HG03469 (cell line): ENCODE measurements at regions not wholly inside any gene's neighbourhood (a gene's known extent, or its start where the extent isn't known, plus 50 kb on each side); places are given as distances from the start of the nearest gene placed in this dataset.

Experiments used
- ATAC-seq: cut with Tn5 transposase; IDR thresholded peaks from one replicate; pipeline ENCODE4 v1.9.1; 2021; ENCODE audit warnings: mild to moderate bottlenecking, moderate library complexity, moderate number of reproducible peaks; ENCODE audit not compliant: unreplicated experiment

- no peak for ATAC-seq
These were observed 209.5 kb upstream of the SLC10A2 start for GRCh38 chr13:103275722-103276121.

GRCh38 chr13:103275081-103275480 lies 208.9 kb upstream of the SLC10A2 start:
- no peak for ATAC-seq

GRCh38 chr13:103273825-103274224 lies 207.6 kb upstream of the SLC10A2 start:
- ATAC-seq, result no peak

- no peak for ATAC-seq
These were observed 206.6 kb upstream of the SLC10A2 start for GRCh38 chr13:103272770-103273169.

- ATAC-seq, result no peak
These were observed 197.2 kb upstream of the SLC10A2 start for GRCh38 chr13:103263448-103263847.

GRCh38 chr13:103255587-103256301 lies 189.5 kb upstream of the SLC10A2 start:
- ATAC-seq, result no peak

GRCh38 chr13:103250071-103250470 lies 183.9 kb upstream of the SLC10A2 start:
- no peak for ATAC-seq

GRCh38 chr13:103246581-103247200 lies 180.5 kb upstream of the SLC10A2 start:
- no peak for ATAC-seq

GRCh38 chr13:103243495-103243894 lies 177.3 kb upstream of the SLC10A2 start:
- ATAC-seq, result no peak

GRCh38 chr13:103238441-103238840 lies 172.2 kb upstream of the SLC10A2 start:
- ATAC-seq, result no peak

- no peak for ATAC-seq
These were observed 170.0 kb upstream of the SLC10A2 start for GRCh38 chr13:103236213-103236612.

GRCh38 chr13:103229674-103230073 lies 163.5 kb upstream of the SLC10A2 start:
- no peak for ATAC-seq

- no peak for ATAC-seq
These were observed 158.6 kb upstream of the SLC10A2 start for GRCh38 chr13:103224804-103225203.

- no peak for ATAC-seq
These were observed 156.5 kb upstream of the SLC10A2 start for GRCh38 chr13:103222683-103223082.

- ATAC-seq, result no peak
These were observed 152.0 kb upstream of the SLC10A2 start for GRCh38 chr13:103218253-103218652.

- no peak for ATAC-seq
These were observed 146.9 kb upstream of the SLC10A2 start for GRCh38 chr13:103213152-103213551.

GRCh38 chr13:103210348-103210747 lies 144.1 kb upstream of the SLC10A2 start:
- ATAC-seq, result no peak

- no peak for ATAC-seq
These were observed 137.6 kb upstream of the SLC10A2 start for GRCh38 chr13:103203735-103204330.

- no peak for ATAC-seq
These were observed 134.1 kb upstream of the SLC10A2 start for GRCh38 chr13:103200118-103200885.

GRCh38 chr13:103199380-103200088 lies 133.3 kb upstream of the SLC10A2 start:
- no peak for ATAC-seq

GRCh38 chr13:103196356-103196755 lies 130.1 kb upstream of the SLC10A2 start:
- ATAC-seq, result no peak
